ENCODE measurements at regions not wholly inside any gene's neighbourhood (a gene's known extent, or its start where the extent isn't known, plus 50 kb on each side); places are given as distances from the start of the nearest gene placed in this dataset.
"Not testable (repeated sequence)": the region's sequence is repeated elsewhere in the genome, so short reads cannot be mapped to it uniquely, and the experiment has no call there.

DNA sequence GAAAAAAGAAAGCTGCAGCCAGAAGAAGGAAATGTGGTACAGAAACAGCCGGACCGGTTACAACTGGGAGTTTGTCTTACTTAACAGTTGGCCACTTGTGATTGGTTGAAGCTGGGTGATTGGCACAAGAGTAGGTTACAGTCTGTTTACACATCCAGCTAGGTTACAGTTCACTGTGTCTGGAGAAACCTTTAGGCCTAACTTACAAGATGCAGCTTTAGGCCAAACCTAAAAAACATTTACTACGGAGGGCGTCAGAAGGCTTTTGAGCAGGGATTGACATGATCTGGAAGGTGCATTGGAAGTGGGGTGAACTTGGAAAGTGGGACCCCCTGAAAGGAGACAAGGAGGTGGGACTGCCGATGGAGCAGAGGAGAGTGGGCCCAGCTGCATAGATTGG, 122.3 kb downstream of the BANF2 start:
- intact Hi-C loops (cut with DNase I; ENCODE audit: low total_unique reads), result no loop called here
- no peaks in the 10 kb centered on the region for H3K27me3 ChIP-seq (replicated peaks in 1 of 7)
- no peak overlapping the region for H3K4me3 ChIP-seq
- TF ChIP-seq POLR2A (IDR thresholded peaks at IDR 0.05) (no peak), POLR2AphosphoS5 (IDR thresholded peaks at IDR 0.05) (no peak)
- TF ChIP-seq, protein P1, sequence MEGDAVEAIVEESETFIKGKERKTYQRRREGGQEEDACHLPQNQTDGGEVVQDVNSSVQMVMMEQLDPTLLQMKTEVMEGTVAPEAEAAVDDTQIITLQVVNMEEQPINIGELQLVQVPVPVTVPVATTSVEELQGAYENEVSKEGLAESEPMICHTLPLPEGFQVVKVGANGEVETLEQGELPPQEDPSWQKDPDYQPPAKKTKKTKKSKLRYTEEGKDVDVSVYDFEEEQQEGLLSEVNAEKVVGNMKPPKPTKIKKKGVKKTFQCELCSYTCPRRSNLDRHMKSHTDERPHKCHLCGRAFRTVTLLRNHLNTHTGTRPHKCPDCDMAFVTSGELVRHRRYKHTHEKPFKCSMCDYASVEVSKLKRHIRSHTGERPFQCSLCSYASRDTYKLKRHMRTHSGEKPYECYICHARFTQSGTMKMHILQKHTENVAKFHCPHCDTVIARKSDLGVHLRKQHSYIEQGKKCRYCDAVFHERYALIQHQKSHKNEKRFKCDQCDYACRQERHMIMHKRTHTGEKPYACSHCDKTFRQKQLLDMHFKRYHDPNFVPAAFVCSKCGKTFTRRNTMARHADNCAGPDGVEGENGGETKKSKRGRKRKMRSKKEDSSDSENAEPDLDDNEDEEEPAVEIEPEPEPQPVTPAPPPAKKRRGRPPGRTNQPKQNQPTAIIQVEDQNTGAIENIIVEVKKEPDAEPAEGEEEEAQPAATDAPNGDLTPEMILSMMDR (IDR thresholded peaks at IDR 0.05 in 8 of 11, conservative IDR thresholded peaks at IDR 0.05 in 3 of 11), result no peak
- no peak overlapping the region for H3K27ac ChIP-seq
- WGBS, 5 donors, result 55 to 65% (median 59%) methylated on average over 5 of the region's 5 CpGs
- H3K9me3 ChIP-seq, result peaks cover 0 to 10% (median 4%) of the 10 kb centered on the region in 8 donors
- no peak for DNase-seq
- H3K36me3 ChIP-seq, result no peaks in the 10 kb centered on the region
- peaks cover 0 to 31% (median 12%) of the 10 kb centered on the region in 6 donors for H3K4me1 ChIP-seq

GRCh38 chr20:17821606-17822005, 121.8 kb downstream of the BANF2 start:
- H3K27me3 ChIP-seq (replicated peaks in 1 of 7); DNase-seq; H3K27ac ChIP-seq; intact Hi-C loops (cut with DNase I; ENCODE audit: low total_unique reads); H3K4me3 ChIP-seq; H3K36me3 ChIP-seq: not testable (repeated sequence)
- WGBS, 5 donors, result 82 to 97% (median 91%) methylated on average over 3 of the region's 3 CpGs
- Histone ChIP-seq H3K9me3 (peaks cover 0 to 10% (median 4%) of the 10 kb centered on the region in 8 donors), H3K4me1 (peaks cover 0 to 31% (median 12%) of the 10 kb centered on the region in 6 donors)

DNA sequence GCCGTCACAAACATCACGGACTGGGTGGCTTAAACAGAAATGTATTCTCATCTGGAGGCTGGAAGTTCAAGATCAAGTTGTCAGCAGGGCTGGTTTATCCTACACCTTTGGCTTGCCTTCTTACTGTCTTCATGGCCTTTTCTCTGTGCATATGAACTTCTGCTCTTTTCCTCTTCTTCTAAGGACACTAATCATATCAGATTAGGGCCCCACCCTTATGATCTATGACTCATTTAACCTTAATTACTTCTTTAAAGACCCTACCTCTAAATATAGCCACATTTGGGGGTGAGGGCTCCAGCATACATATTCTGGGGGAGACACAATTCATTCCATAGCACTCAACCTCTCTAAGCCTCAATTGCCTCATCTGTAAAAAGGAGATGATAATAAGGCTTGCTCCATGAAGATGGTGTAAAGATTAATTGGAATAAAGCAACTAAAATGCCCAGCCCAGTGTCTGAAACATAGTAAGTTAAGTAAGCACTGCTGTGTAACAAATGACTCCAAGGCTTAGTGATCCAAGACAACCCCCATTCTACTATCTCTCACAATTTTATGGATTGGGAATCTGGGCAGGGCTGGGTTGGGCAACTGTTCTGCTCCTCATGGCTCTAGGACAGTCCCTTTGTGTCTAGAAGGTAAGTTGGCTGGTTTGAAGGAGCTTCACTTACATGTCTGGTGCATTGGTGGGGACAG, 119.8 kb downstream of the BANF2 start:
- H3K36me3 ChIP-seq, result no peaks in the 10 kb centered on the region
- no peak for DNase-seq
- H3K9me3 ChIP-seq, result peaks cover 0 to 10% (median 4%) of the 10 kb centered on the region in 8 donors
- H3K4me3 ChIP-seq, result no peak overlapping the region
- no peaks in the 10 kb centered on the region for H3K27me3 ChIP-seq (replicated peaks in 1 of 7)
- H3K4me1 ChIP-seq, result peaks cover 0 to 13% (median 4%) of the 10 kb centered on the region in 6 donors
- TF ChIP-seq, protein P1 (IDR thresholded peaks at IDR 0.05 in 8 of 11, conservative IDR thresholded peaks at IDR 0.05 in 3 of 11), result no peak
- TF ChIP-seq POLR2A (IDR thresholded peaks at IDR 0.05) (no peak), POLR2AphosphoS5 (IDR thresholded peaks at IDR 0.05) (no peak)
- intact Hi-C loops (cut with DNase I; ENCODE audit: low total_unique reads), result no loop called here
- no peak overlapping the region for H3K27ac ChIP-seq
- 93 to 98% (median 95%) methylated on average over 2 of the region's 2 CpGs for WGBS, 5 donors

DNA sequence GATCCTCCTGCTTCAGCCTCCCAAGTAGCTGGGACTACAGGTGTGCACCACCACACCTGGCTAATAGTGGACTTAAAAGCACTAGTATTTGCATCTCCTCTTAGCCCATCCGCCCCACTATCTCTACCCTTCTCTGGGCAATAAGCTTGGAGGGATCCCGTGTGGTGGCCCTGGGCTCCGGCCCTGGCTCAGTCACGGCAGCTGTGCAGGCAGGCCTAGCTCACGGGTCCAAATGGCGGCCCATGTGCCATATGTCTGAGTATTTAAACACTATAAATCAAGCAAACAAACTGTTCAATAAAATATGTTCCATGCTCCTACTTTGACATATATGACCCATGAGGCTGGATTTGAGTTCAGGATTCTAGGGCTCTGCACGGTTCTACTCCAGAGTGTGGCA, 118.4 kb downstream of the BANF2 start:
- H3K27me3 ChIP-seq (replicated peaks in 1 of 7), result no peaks in the 10 kb centered on the region
- peaks cover 0 to 10% (median 4%) of the 10 kb centered on the region in 8 donors for H3K9me3 ChIP-seq
- no peaks in the 10 kb centered on the region for H3K36me3 ChIP-seq
- no peak overlapping the region for H3K4me3 ChIP-seq
- H3K4me1 ChIP-seq, result peaks cover 0 to 2% (median 0%) of the 10 kb centered on the region in 6 donors
- no peak for TF ChIP-seq POLR2AphosphoS5 (IDR thresholded peaks at IDR 0.05)
- TF ChIP-seq, protein P1 (IDR thresholded peaks at IDR 0.05 in 8 of 11, conservative IDR thresholded peaks at IDR 0.05 in 3 of 11), result no peak
- TF ChIP-seq POLR2A (IDR thresholded peaks at IDR 0.05), result no peak
- intact Hi-C loops (cut with DNase I; ENCODE audit: low total_unique reads), result no loop called here
- no peak overlapping the region for H3K27ac ChIP-seq
- DNase-seq, result no peak
- WGBS, 5 donors, result 88 to 98% (median 95%) methylated on average over 7 of the region's 7 CpGs
